ENCODE measurements at regions not wholly inside any gene's neighbourhood (a gene's known extent, or its start where the extent isn't known, plus 50 kb on each side); places are given as distances from the start of the nearest gene placed in this dataset.

- TF ChIP-seq REST (IDR thresholded peaks at IDR 0.05; ENCODE audit: low read depth) (no peak), CEBPB (IDR thresholded peaks at IDR 0.05) (no peak), CREB1 (IDR thresholded peaks at IDR 0.05; ENCODE audit: low read depth) (no peak), YY1 (IDR thresholded peaks at IDR 0.05; ENCODE audit: low read depth) (no peak), MAX (IDR thresholded peaks at IDR 0.05) (no peak), TAF1 (IDR thresholded peaks at IDR 0.05; ENCODE audit: low read depth) (no peak)
Observed at GRCh38 chr11:81092522-81092921, 1641.1 kb downstream of the FAM181B start.

Data from Ishikawa (cell line).